SW 1271 (cell line): ENCODE measurements at regions not wholly inside any gene's neighbourhood (a gene's known extent, or its start where the extent isn't known, plus 50 kb on each side); places are given as distances from the start of the nearest gene placed in this dataset.
"Not testable (repeated sequence)": the region's sequence is repeated elsewhere in the genome, so short reads cannot be mapped to it uniquely, and the experiment has no call there.

Experiments
- DNase-seq, 2 experiments: peaks; one replicate each; lab custom pipeline; 2025; lab: John Stamatoyannopoulos, UW

DNA sequence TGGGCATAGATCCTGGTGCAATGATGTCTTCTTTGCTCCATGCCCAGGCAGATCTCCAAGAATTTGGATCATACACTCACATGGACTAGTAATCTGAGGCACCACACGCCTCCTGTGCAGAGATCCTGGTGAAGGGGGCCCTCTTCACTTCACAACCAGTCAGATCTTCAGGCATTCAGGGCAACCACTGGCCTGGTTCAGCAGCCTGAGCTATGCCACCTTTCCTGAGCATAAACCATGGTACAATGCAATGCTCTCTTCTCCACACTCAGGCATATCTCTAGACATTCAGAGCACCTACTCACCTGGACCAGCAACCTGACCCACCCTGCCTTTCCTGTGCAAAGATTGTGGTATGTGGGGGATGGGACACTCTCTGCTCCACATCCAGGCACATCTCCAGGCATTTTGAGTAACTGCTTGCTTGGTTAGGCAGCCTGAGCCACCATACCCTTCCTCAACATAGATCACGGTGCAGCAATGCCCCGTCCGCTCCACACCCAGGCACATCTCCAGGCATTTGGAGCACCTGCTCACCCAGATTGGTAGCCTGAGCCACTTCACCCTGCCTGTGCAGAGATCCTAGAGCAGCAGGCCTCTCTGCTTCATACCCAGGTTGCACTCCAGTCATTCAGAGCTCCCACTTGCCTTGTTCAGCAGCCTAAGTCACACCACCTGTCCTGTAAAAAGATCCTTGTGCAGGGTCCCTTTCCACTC is 532.2 kb upstream of the STEAP1 start:
- no peak for DNase-seq

DNA sequence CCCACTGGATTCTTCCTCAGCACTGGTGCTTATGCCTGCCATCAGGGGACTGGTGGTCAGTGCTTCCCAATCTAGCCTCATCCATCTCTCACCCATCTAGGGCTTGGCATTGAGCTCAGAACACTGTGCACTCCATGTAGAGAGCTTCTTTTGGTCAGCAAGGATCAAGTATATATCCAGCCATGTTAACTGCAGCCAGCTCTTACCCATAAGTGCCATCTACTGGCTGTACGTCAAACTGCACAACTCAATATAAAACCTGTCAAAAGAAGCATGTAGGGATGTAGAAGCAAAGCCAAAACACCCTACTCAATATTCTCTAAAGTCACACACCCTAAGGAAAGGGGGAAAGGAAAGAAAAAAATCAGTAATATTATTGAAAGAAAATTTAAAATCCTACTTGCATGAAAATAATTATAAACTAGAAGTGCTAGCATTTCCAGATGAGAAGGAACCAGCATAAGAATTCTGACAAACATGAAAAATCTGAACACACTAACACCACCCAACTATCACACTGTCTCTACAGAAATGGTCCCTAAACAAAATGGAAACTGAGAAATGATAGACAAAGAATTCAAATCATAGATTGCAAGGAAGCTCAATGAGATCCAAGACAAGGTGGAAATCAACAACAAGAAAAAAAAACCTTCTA is 531.1 kb upstream of the STEAP1 start:
- peak in 1 of 2 experiments; percentile 46 for DNase-seq

DNA sequence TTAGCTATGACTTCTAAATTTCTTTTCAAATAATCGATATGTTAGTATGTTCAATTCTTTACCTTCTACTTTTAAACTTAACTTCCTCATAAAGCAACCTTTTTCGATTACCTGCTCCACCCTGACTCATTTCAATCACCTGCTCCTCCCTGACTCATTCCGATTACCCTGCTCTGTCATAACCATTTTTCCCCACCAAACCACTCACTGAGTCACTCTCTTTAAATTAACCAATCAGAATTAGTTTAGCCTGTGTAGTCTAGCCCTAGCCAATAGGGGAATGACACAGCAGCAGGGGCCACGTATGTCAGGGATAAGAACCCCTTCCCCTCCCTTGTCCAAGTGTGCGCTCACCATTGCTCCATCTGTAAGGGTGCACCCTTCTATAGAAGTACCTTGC is 530.1 kb upstream of the STEAP1 start:
- not testable (repeated sequence) for DNase-seq

DNA sequence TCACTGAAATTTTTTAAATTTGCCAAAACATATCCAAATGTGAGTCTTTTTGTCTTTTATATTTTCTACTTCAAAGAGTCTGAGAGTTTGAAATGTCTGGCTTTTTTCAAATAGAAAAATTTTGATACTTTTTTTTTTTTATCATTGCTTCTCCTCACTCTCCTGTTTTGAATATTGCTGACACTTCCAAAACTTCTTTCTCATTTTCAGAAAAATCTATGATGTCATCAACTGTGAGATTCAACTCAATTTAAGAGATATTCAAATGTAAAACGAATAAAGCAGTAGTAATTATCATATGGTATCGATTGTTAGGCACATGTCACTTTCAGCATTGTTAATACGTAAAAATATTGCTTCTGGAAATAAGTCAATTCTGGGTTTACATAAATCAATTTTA is 505.8 kb upstream of the STEAP1 start:
- DNase-seq = no peak

DNA sequence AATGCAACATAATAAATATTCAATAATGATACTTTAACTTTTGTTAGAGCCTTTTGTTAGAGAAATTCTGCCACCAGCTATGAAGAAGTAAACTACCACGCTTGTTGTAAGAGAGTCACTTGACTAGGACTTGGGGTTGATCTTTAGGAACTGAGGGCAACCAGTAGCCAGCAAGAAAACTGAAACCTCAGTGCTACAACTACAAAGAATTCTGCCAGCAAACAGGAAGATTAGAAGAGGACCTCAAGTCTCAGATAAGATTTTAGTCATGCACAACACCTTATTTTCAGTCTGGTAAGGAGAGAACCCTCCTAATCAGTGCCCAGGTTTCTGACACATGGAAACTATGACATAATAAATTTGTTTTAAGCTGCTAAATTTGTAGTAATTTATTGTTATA is 498.3 kb upstream of the STEAP1 start:
- no peak for DNase-seq

DNA sequence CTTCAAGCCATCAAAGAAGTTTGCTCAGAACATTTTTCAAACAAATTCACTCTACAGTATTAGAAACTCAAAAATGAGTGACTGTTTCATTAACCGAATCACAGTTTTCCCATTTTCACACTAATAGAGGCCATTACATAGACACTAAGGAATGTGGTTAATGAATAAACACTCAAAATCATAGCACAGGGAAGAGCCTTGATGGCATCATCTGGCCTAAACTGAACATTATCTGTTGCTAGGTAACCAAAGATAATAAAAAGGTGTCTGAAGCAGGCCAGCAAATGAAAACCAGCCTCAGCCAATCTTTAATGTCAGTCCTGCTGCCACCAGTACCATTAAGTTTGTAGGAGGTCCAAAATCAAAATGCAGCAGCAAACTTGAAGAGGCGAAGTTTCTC is 492.4 kb upstream of the STEAP1 start:
- no peak for DNase-seq

DNA sequence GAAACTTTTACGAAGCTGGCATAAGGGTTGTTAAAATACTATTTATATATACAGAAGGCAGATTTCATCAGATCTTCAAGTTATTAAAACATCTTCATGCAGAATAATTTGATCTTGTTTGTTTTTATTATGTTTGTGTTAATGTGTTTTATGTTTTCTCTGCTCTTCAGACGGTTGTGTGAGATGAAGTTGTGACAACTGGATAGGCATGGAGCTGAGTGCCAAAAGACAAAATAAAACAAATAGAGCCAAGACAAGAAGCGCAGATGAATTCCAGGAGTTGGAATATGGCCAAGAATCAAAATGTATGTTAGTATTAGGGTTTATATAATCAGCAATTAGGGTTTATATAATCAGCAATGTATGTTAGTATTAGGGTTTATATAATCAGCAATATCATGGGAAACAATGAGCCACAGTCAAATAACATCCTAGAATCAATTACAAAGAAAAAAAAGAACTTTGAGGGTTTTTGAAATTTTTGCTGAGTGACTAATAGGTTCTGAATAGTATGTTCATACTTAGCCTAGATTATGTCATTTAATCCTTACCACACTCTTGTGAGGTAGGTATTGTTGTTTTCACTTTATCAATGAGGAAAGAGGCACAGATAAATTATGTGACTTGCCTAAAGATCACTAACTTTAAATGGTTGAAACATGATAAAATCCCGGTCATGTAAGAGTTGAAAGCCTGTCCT is 488.0 kb upstream of the STEAP1 start:
- no peak for DNase-seq

DNA sequence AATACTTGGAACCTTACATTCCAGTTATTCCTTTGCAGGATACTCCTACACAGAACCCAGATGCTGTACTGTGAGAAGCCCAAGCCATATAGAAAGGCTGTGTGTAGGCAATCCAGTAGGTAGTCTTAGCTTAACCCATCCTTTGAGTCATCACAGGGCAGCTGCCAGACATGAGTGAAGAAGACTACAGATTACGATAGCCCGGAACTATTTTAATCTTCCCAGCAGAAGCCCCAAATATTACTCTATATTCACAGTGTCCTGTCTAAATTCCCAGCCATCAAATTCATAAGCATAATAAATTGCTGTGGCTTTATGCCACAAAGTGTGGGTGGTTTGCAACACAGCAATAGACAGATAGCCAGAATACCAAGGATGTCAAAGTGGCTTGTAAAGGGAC is 474.1 kb upstream of the STEAP1 start:
- DNase-seq = no peak

DNA sequence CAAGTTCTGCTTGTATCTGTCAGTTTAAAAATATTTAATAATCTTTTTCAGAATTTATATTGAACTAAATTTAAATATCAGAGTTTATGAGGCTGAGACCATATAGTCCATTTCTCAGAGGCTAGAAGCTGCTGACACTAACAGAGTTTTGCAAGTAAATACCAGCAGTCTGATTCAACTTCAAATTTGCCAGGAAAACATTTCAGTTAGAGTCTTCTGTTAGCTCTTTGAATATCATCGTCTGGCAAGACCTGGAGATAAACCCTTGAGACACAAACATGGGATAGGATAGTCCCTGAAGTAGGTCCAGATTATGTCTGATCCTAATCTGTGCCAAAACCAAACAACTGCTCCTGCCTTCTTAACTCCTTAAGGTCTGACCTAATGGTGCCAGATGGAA is 472.8 kb upstream of the STEAP1 start:
- no peak for DNase-seq

DNA sequence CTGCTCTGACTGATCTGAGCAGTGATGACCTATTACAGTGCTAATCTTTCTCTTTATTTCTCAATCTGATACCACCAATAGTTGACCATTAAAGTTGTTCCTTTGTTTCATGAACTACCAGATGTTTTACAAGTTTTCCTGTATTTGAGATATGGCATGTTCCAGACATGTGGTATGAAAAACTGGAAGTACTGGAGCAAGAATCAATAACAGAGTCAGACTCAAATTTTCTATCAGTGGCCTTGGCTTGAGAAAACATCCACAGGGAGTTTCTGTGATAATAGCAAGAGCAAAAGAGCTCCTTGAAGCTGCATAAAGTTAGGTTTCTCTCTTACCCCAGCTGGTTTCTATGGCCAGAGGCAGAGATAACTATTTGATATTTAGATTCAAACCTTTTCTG is 469.0 kb upstream of the STEAP1 start:
- DNase-seq = no peak

DNA sequence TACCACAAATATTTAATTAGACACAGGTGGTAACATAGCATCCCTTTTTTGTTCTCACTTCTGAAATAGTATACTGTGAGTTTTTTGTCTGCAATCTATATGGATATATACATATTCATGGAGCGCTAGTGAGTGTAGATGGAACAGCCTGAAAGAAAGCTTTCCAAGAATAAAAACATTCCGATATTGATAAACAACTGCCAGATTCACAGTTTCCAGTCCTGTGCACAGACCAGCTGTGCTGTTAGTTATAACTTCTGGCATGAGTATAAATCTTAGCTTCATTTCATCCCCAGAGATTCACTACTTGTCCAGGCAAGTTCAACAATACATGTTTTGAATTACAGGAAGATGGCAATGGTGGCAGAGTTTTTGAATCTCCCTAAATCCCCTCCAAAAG is 467.1 kb upstream of the STEAP1 start:
- DNase-seq = no peak

DNA sequence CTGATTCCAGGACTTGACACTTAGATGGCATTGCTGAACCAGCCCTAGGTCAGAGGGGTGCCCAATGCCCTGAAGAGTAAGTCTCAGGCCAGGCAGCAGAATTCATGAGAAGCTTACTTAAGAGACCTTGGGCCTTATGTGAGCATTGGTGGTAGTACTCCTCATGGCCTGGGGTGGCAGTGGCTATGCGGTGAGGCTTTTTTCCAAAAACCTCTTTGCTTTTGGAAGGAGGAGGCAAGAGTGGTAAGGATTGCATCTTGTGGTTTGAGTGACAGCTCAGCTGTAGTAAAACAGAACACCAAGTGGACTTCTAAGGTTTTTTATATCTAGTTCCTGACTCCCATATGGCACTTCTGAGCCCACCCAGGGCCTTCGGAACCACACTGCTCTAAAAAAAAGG is 459.0 kb upstream of the STEAP1 start:
- no peak for DNase-seq

DNA sequence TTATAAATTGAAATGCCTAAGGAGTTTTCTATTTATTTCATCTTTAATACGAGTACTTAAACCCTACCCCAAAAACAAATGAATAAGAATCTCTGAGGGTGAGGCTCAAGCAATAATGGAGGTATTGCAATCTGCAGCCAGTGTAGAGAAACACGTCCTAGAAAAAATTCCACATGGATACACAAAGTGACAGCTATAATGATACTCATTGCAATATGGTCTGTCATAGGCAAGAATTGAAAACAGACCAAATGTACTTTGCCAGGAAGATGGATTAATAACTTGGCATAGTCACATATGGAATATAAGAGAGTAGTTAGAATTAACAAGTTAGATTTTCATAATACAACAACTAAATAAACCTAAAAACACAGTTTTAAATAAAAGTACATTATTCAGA is 440.1 kb upstream of the STEAP1 start:
- DNase-seq = no peak

DNA sequence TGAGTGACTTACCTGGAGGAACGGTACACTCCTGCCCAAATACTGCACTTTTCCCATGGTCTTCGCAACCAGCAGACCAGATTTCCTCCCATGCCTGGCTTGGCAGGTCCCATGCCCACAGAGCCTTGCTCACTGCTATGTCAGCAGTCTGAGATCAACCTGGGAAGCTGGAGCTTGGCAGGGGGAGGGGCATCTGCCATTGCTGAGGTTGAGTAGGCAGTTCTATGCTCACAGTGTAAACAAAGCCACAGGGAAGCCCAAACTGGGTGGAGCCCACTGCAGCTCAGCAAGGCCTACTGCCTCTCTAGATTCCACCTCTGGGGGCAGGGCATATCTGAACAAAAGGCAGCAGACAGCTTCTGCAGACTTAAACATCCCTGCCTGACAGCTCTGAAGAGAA is 435.3 kb upstream of the STEAP1 start:
- not testable (repeated sequence) for DNase-seq

DNA sequence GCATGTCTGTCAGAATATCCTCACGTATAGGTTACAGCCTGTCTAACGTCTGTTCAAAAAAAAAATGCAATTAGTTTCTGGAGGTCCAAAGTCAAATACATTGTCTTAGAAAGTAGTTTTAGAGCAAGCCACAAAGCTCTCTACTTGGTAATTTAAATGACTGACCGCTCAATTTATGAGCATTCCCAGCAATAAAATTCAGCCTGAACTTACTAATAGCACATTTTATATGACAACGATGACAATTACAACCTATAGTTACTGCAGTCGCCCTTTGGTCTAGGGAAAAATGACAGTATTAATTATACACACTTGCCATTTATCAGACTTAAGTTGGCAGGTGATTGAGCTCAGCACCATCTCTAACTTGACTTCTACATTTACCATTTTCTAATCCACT is 425.8 kb upstream of the STEAP1 start:
- no peak for DNase-seq

DNA sequence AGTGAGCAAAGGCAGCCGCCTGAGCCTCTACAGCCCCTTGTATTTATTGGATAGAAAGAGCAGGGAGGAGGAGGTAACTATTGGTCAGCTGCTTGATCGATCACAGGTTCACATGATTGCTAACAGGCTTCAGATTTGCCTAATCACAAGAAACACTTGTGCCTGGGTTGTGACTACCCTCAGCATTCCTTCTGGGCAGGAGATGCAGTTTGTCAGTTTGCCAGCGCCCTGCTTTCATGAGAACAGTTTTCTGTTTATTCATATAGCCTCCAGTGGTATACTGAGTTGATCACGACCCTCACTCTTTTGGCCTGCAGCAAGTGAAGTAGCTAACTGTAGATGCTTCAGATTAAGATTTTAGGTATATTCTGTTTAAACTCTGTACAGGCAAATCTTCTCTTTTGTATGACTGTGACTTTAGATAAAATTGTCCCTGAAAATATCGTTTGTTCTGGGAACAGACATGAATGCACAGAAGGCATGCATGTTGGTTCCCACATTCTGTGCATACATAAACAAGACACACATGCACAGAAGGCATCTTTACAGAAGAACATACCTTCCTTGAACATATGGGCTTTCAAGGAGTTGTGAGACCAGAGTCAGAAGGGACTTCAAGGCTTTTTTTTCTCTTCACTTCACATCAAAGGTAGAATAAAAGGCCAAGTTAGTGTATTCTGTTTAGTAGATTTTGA is 422.4 kb upstream of the STEAP1 start:
- no peak for DNase-seq

DNA sequence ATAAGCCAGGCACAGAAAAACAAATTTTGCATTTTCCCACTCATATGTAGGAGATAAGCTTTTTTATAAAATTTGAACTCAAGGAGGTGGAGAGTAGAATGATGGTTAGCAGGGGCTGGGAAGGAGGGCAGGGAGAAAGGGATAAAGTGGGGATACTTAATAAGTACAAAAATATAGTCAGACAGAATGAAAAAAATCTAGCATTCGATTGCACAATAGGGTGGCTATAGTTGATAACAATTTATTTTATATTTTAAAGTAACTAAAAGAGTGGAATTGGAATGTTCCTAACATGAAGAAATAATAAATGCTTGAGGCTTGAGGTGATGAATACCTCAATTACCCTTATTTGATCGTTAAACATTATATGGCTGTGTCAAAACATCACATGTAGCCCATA is 415.7 kb upstream of the STEAP1 start:
- no peak for DNase-seq

DNA sequence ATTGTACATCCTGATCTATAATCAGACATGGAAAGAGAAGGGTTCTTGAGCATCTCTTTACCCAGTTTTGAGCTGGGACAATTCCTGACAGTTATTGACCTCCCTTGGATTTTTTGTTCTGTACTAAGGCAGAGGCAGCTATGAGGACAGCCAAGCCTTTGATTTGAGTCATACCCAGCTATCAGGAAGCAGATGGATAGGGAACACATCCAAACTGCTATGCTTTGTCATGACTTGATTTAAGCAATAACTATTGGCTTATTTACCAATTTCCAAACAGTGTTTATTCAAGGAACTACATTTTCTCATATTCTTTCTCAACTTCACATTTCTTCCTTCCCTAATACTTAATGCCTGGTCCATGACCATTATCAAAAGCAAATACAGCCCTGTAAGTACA is 396.4 kb upstream of the STEAP1 start:
- no peak for DNase-seq

DNA sequence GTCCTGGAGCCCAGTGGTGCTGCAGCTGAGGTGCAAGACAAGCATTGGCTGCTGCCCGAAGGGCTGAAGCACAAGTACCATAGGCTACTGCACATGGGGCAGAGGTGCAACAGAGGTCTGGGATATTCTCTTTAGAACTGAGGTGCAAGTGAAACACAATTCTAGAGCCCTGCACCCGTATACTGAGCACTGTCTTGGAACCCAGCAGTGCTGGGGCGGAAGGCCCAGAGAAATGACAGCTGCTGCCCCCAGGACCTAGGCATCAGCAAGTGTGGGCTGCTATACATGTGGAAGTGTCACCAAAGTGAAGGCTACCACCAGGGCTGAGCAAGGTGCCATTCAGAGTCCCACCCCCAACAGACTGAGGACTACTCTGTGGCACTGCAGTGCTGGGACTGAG is 393.6 kb upstream of the STEAP1 start:
- no peak for DNase-seq

DNA sequence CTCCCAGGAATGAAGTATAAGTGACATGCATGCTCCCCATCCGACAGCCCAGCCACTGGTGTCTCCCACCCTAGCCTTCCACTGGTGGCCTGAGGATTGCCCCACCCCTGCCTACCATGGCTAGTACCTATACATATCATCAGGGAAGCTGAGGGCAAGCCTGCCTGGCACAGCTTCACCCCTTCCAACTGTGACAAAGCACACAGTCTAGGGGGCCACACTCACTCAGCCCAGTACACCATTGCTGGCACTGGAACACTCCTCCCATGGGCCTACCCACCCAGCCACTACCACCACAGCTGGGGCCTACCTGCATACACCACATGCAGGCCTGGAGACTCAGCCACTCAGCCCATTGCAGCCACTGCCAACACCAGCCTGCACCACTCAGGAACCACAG is 393.1 kb upstream of the STEAP1 start:
- no peak for DNase-seq

DNA sequence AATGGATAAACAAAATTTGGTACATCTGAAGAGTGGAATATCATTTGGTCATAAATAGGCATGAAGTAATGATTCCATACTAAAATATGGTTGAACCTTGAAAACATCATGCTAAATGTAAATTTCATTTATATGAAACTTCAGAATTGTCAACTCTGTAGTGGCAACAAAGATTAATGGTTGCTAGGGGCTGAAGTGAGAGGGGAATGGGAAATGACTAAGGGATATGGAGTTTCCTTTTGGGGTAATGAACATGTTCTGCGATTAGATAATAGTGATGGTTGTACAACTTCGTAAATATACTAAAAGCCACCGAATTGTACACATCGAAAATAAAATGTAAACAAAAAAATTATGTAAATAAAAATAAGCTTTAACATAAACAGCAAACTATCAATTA is 384.1 kb upstream of the STEAP1 start:
- DNase-seq = no peak

DNA sequence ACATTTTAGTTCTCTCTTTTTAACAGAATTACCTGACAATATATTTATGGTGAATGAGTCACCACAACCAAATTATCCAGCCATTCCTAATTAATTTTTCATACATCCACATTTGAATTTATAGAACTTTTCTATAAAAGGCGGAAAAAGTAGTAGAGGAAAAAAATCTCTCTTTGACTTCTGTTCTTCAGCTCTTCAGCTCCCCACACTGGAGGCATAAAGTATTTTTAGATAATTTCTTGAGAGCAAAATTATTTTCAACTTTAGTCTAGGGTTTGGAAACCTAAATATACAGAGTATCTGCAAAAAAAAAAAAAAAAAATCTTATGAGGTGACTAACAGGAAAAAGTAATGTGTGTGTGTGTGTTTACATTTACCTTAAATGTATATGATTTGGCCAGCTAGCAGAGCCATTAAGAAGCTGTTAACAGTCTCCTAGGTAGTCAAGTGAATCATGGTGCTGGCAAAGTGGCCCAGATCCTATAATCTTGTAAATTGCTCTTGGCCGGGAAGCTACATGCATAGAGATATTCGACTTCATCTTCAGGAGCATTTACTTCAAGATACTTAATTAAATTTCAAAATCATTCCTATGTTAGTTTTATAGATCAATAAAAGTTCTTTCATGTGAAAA is 383.1 kb upstream of the STEAP1 start:
- no peak for DNase-seq
